AG04449 (cell line): ENCODE measurements at regions not wholly inside any gene's neighbourhood (a gene's known extent, or its start where the extent isn't known, plus 50 kb on each side); places are given as distances from the start of the nearest gene placed in this dataset.

ENCODE experiments used
- CTCF ChIA-PET: fragments of 350-600 bp; formaldehyde crosslinking; extraction: SDS; loops from one replicate; lab custom pipeline; 2021; ENCODE audit warnings: antibody characterized with exemption; lab: Yijun Ruan, JAX
- POLR2A ChIA-PET: fragments of 400-600, 350-600 bp; formaldehyde crosslinking; extraction: SDS; loops from one replicate; lab custom pipeline; 2020; ENCODE audit warnings: antibody characterized with exemption, inconsistent platforms; lab: Yijun Ruan, JAX
- DNase-seq: peaks from one replicate; pipeline ENCODE4 v3.0.0-alpha.2; 2010; ENCODE audit warnings: low read depth, low spot score
- H3K4me3 ChIP-seq: 2 replicates; pipeline ENCODE4 v1.5.1; 2011; ENCODE audit warnings: low read depth, mild to moderate bottlenecking, control low read depth, low read length
- CTCF ChIP-seq: IDR thresholded peaks from one replicate; pipeline ENCODE4 v1.5.1; 2011; ENCODE audit warnings: mild to moderate bottlenecking, moderate library complexity, low read length, control low read depth, inconsistent platforms; ENCODE audit not compliant: insufficient read depth; ENCODE audit errors: missing control alignments

- H3K4me3 ChIP-seq: no peak overlapping the region
- TF ChIP-seq CTCF: no peak
- no peak for DNase-seq
- ChIA-PET CTCF (interaction anchor here (5.1 to 11.7 kb wide), 4 partner anchors 11 to 249 kb away, joined by 26 to 248 read pairs (median 147); no protein-coding TSS in a partner anchor), POLR2A (no interaction called here)
Observed at GRCh38 chr13:97113231-97114001, 108.7 kb upstream of the MBNL2 start.

DNA sequence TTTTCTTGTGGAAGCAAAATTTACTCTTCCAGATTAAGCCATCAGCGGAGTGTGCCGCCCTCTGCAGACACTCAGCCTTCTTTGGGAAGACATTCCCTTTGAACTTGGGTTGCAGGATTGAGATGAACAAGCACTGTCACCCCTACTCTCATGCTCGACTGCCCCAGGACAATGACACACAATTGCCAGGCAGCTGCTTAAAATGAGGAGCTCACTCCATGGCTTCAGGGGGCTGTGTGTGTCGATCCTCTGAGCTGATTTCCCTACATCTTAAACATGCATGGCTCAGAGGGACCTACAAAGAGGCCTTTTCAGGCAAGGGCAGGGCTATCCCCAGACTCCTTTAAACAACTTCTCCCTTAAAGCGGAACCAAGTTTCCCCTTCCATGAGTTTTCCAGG lies 107.5 kb upstream of the MBNL2 start:
- ChIA-PET POLR2A (no interaction called here), CTCF (interaction anchor here (1.0 to 11.7 kb wide), 5 partner anchors 10 to 248 kb away, joined by 3 to 248 read pairs (median 26); no protein-coding TSS in a partner anchor)
- H3K4me3 ChIP-seq: no peak overlapping the region
- DNase-seq: no peak
- TF ChIP-seq CTCF: no peak

DNA sequence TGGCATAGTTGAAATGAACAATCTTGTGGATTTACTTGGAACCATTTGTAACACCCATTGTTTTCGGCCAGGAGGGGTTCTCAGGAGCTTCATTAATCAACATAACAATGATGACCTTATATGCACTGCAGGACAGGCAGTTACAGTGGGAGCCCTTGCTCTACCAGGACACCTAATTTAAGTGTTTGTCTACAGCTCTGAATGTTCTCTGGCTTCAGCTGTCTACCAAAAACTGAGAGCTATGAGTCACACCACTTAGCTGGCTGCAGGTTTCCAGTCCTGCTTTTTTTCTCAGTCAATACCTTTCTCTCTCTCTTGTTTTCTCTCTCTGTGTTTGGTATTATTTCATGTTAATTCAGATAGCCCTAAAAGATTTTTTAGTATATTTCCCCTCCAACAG lies 105.4 kb upstream of the MBNL2 start:
- TF ChIP-seq CTCF: no peak
- CTCF ChIA-PET: interaction anchor here (1.0 to 11.7 kb wide), 5 partner anchors 8 to 246 kb away, joined by 3 to 248 read pairs (median 26); no protein-coding TSS in a partner anchor
- no peak for DNase-seq
- no peak overlapping the region for H3K4me3 ChIP-seq
- POLR2A ChIA-PET: interaction anchor here (0.6 to 0.9 kb wide), 2 partner anchors 105 to 123 kb away, joined by 3 read pairs; partner anchors contain the start of gene MBNL2

- CTCF ChIA-PET: interaction anchor here (1.0 to 11.7 kb wide), 4 partner anchors 7 to 245 kb away, joined by 3 to 248 read pairs (median 78); no protein-coding TSS in a partner anchor
- H3K4me3 ChIP-seq: no peak overlapping the region
- POLR2A ChIA-PET: interaction anchor here (0.6 to 0.9 kb wide), 2 partner anchors 105 to 122 kb away, joined by 3 read pairs; partner anchors contain the start of gene MBNL2
- no peak for TF ChIP-seq CTCF
- DNase-seq: no peak
Observed at GRCh38 chr13:97117388-97117910, 104.7 kb upstream of the MBNL2 start.

- no peak for TF ChIP-seq CTCF
- no peak overlapping the region for H3K4me3 ChIP-seq
- DNase-seq: no peak
- ChIA-PET CTCF (interaction anchor here (1.4 to 2.9 kb wide), 2 partner anchors 10 to 93 kb away, joined by 3 to 17 read pairs; no protein-coding TSS in a partner anchor), POLR2A (no interaction called here)
Observed at GRCh38 chr13:97119943-97120342, 102.2 kb upstream of the MBNL2 start.

DNA sequence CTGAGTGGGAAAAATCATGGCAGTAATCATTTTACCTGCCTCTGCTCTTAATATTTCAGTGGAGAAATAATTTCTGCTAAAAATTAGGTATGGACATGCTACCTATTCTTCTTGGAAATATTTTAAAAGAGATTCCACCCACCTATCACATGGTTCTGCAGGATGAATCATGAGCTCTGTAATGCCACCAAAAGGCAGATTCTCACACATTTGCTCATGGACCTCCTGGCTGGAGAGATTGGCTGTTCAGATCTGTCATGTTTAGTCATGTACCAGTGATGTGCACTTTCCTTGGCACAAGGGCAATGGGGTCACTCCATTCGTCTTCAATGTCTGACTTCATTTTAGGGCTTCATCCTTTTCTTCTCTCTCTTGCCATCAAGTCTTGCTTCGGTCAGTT lies 101.8 kb upstream of the MBNL2 start:
- POLR2A ChIA-PET: no interaction called here
- CTCF ChIA-PET: interaction anchor here (1.4 to 2.9 kb wide), 2 partner anchors 11 to 93 kb away, joined by 3 to 17 read pairs; no protein-coding TSS in a partner anchor
- DNase-seq: no peak
- H3K4me3 ChIP-seq: no peak overlapping the region
- TF ChIP-seq CTCF: no peak
